GM21825 (cell line): ENCODE measurements at regions not wholly inside any gene's neighbourhood (a gene's known extent, or its start where the extent isn't known, plus 50 kb on each side); places are given as distances from the start of the nearest gene placed in this dataset.
"Not testable (repeated sequence)": the region's sequence is repeated elsewhere in the genome, so short reads cannot be mapped to it uniquely, and the experiment has no call there.

Source experiments
- ATAC-seq: cut with Tn5 transposase; IDR thresholded peaks from one replicate; pipeline ENCODE4 v1.9.1; 2021; ENCODE audit warnings: mild to moderate bottlenecking, moderate library complexity; ENCODE audit not compliant: unreplicated experiment

GRCh38 chr2:111420074-111420473 is 299.4 kb downstream of the BCL2L11 start:
- not testable (repeated sequence) for ATAC-seq

GRCh38 chr2:111420835-111421234 is 300.1 kb downstream of the BCL2L11 start:
- not testable (repeated sequence) for ATAC-seq

GRCh38 chr2:111421949-111422348 is 301.2 kb downstream of the BCL2L11 start:
- not testable (repeated sequence) for ATAC-seq

DNA sequence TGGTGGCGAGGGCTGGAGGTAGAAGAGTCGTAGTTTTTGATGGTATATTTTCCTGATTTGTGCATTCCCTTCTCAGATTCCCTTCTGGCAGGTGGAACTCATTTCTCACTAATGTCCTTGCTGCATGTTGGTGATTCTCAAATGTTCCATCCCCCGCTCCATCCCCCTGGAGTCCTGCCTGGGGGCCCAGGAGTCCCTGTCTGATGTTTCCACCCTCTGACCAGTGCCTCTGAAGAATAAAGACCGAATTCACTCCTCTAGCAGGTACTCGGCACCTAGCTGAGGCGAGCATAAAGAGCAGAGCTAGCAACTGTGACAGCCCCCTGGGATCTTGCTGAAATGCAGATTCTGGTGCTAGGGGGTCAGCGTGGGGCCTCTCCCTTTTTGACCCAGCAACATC is 301.8 kb downstream of the BCL2L11 start:
- not testable (repeated sequence) for ATAC-seq

- not testable (repeated sequence) for ATAC-seq
Observed at GRCh38 chr2:111423184-111423583, 302.5 kb downstream of the BCL2L11 start.

GRCh38 chr2:111424176-111424575 is 303.5 kb downstream of the BCL2L11 start:
- not testable (repeated sequence) for ATAC-seq

GRCh38 chr2:111424851-111425309 is 304.2 kb downstream of the BCL2L11 start:
- not testable (repeated sequence) for ATAC-seq

DNA sequence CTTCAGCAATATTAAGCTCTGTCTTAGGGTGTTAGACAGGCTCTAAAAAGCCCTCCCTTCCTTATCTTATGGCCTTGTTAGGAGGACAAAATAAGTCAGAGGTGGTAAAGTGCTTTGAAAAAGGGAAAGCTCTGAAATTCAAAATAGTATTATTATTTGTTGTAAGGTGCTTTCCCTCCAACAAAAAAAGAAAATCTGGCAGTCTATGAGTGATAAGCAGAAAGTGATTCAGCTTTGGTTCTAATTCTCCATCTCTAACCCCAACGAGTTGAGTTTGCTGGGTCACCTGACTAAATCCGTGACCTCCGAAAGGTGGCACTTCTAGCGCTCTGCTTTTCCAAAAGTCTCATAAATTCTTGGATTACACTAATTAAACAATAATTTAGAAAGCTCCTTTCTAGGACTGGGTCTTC is 305.1 kb downstream of the BCL2L11 start:
- ATAC-seq: not testable (repeated sequence)

- ATAC-seq: not testable (repeated sequence)
Observed at GRCh38 chr2:111427346-111427745, 306.6 kb downstream of the BCL2L11 start.

DNA sequence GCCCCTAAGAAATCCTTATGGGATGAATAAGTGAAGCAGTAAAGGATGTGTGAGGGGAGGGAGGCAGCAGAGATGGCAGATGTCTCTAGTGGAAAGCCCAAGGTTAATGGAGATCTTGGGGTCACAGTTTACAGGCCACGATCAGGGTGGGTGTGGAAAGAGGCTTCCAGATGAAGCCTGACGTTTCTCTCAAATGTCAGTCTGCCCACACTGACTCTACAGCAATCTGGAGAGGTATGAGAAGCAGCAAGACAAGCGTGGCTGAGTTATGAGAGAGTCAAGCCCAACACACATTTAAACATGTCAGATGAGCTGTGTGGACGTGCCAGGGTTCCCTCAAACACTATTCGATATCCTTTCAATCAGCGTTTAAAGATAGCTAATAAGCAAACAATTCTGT is 308.2 kb downstream of the BCL2L11 start:
- not testable (repeated sequence) for ATAC-seq

- peak; percentile 39 for ATAC-seq
Observed at GRCh38 chr2:111429353-111429752, 308.6 kb downstream of the BCL2L11 start.

DNA sequence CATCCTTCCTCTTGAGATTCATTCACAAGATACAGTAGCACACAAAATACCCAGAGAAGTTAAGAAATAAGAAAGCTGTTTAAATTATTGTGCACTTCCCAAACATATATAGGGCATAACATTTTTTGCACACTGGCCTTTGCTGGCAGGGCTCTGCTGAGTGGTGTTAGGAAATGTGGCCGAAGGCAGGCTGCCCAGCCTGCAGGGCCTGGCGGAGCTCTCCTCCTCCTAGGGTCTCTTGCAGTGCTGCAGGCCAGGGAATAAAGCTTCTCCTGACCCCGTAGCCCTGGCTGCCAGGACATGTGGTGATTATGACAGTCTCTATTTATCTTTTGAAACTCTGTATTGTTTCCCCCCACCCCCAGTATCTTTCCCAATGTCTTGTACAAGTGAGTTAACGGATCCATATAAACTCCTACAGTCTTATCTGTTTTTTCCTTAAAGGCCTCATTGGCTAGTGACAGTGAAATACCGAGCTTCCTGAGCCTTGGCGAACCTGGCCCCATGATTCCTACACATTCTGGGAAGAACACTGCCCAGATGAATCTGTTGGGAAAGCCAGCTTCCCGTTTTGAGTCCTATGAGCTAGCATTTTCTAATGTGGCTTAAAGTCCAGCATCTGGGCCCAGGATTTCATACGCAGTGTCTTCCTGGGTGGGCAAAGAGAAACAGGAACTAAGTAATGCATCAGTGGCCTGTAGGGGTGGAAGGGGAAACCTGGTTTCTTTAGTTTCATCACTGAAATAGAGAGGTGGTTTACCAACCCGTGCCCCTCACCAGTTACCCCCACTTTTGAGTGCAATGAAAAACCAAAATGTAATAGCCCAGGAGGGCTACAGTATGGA is 310.3 kb downstream of the BCL2L11 start:
- ATAC-seq: peak; percentile 42

GRCh38 chr2:111432423-111432822 is 311.7 kb downstream of the BCL2L11 start:
- ATAC-seq: not testable (repeated sequence)

- ATAC-seq: not testable (repeated sequence)
Observed at GRCh38 chr2:111432916-111433499, 312.3 kb downstream of the BCL2L11 start.

DNA sequence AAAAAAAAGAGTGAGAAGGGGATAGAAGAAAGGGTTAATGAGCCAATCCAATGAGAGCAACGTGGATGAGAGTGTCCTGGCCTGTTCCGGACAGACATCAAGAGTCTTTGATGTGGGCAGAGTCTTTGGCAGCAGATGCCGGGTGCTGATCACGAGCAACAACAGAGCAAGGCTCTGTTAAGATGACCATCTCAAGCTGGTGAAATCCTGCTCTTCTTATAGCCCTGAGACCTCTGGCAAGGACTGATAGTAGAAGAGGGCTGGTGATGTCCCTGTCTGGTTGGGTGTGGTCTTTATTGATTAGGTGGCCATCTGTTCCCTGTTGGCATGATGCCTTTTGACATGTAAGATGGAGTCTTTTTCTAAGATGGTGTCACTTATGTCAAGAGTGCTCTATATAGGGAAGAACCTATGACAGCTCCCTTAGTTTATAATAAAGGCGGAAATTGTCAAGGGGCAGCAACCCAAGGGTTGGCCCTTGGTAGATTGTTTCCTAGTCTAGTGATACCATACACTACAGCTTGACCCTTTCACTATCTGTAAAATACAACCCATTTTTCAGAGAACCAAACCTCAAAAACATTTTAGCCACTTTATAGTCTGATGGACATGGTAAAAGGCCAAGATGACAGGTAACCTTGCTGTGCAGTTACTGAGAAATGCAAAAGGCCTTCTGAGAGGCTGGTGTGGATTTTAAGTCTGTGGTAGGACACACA is 313.3 kb downstream of the BCL2L11 start:
- ATAC-seq: not testable (repeated sequence)

DNA sequence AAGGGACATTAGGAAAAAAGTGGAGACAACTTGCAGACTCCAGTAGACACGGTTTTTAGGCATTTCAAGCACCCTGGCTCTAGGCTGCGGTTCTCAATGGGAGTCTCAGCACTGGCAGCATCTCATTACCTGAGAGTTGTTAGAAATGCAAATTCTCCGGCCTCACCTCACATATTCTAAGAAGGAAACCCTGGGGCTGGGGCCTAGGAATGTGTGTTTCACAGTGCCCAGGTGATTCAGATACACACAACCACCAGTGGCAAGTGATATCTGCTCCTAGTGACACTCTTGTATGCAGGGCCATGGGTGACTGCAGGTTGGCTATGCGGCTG is 313.9 kb downstream of the BCL2L11 start:
- not testable (repeated sequence) for ATAC-seq

DNA sequence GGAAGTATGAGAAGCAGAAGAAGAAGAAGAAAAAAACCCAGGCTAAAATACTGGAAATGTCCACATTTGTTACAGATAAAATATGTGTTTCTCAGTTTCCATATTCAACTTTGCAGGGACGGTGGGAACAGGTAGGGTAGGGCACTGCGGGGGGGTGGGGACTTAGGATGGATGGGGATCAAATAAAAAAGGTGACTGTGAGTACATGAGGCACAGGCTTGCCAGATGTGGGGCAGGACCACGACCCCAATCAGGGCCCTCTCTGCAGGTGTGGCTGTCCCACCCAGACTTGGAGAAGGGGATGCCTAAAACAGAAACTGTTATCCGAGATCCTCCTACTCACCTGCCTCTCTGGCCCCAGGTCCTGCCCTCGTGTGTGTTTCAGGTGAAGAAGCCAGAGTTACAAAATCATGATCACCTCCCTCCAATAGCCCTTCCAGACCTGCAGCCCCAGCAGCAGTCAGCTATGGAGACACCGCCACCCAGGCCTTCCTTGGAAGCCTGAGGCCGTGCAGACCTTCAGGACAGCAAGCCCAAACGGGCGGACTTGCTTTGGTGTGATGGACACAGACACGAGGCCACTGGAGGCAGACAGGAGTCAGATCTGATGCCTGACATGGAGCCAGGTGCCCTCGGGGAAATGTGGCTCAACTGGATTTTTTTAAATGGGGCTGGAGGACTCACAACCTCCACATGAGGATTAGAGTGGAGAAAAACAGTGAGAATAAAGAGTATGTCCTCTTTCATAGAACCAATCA is 315.0 kb downstream of the BCL2L11 start:
- ATAC-seq: not testable (repeated sequence)

GRCh38 chr2:111436411-111436810 is 315.7 kb downstream of the BCL2L11 start:
- peak; percentile 54 for ATAC-seq

GRCh38 chr2:111437288-111437990 is 316.7 kb downstream of the BCL2L11 start:
- not testable (repeated sequence) for ATAC-seq

- ATAC-seq: not testable (repeated sequence)
Observed at GRCh38 chr2:111438161-111438560, 317.4 kb downstream of the BCL2L11 start.
